ENCODE measurements at regions not wholly inside any gene's neighbourhood (a gene's known extent, or its start where the extent isn't known, plus 50 kb on each side); places are given as distances from the start of the nearest gene placed in this dataset.

DNA sequence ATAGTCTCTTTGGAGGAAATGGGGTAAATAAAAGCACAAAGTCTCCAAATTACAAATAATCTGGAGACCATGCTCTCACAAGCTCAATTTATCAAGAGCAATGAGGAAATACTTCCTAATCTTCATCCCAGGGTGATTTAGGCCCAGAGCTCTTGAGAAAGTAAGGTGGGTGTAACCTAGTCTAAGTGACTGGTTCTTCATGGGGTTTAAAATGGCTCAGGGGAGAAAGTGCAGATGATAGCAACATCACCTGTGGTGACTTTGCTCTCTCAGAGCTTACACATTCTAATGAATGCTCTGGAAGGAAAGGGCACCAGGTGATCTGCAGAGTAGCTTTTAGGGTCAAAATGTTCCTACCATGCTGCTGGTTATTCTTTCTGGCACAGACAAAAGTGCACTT lies 118.4 kb upstream of the TP63 start:
- H4K20me1 ChIP-seq (ENCODE audit: insufficient read depth, low read length), result no peaks in the 10 kb centered on the region
- H3K27ac ChIP-seq (ENCODE audit: low read depth in 1 of 2, low read length in 2 of 2), result no peak overlapping the region
- H3K4me3 Mint-ChIP-seq, result no peak overlapping the region
- no peaks in the 10 kb centered on the region for H3K4me1 ChIP-seq (ENCODE audit: control insufficient read depth in 1 of 2, insufficient read depth in 2 of 2, low read length in 2 of 2)
- no peaks in the 10 kb centered on the region for H3K79me2 ChIP-seq (ENCODE audit: insufficient read depth, low read length)
- H3K9me3 ChIP-seq (replicated peaks in 1 of 2; ENCODE audit: control insufficient read depth in 1 of 2, insufficient read depth in 1 of 2, low read length in 2 of 2), result peaks cover 2 to 10% of the 10 kb centered on the region in 2 donors
- H3K9me3 Mint-ChIP-seq, result peaks cover 0 to 13% (median 7%) of the 10 kb centered on the region in 7 donors
- DNase-seq, result no peak
- intact Hi-C loops (cut with micrococcal nuclease), result no loop called here
- H3K27ac Mint-ChIP-seq, result no peak overlapping the region
- H3K27me3 ChIP-seq (ENCODE audit: control insufficient read depth in 2 of 2, insufficient read depth in 2 of 2, low read length in 2 of 2), result no peaks in the 10 kb centered on the region
- H3K36me3 ChIP-seq (replicated peaks in 1 of 2; ENCODE audit: control insufficient read depth in 1 of 2, insufficient read depth in 2 of 2, low read length in 2 of 2), result no peaks in the 10 kb centered on the region
- H2AFZ ChIP-seq (ENCODE audit: insufficient read depth, low read depth, low read length, poor library complexity, severe bottlenecking), result no peak overlapping the region
- H3K4me2 ChIP-seq (replicated peaks; ENCODE audit: extremely low read depth, low read length, poor library complexity, severe bottlenecking), result no peak overlapping the region
- H3K36me3 Mint-ChIP-seq, result no peaks in the 10 kb centered on the region
- H3K4me1 Mint-ChIP-seq, result no peaks in the 10 kb centered on the region
- H3K4me3 ChIP-seq (replicated peaks in 1 of 3; ENCODE audit: low read depth in 2 of 3, low read length in 3 of 3), result no peak overlapping the region
- H3K9ac ChIP-seq (ENCODE audit: insufficient read depth, low read length, poor library complexity, severe bottlenecking), result no peak overlapping the region
- TF ChIP-seq, protein P1, sequence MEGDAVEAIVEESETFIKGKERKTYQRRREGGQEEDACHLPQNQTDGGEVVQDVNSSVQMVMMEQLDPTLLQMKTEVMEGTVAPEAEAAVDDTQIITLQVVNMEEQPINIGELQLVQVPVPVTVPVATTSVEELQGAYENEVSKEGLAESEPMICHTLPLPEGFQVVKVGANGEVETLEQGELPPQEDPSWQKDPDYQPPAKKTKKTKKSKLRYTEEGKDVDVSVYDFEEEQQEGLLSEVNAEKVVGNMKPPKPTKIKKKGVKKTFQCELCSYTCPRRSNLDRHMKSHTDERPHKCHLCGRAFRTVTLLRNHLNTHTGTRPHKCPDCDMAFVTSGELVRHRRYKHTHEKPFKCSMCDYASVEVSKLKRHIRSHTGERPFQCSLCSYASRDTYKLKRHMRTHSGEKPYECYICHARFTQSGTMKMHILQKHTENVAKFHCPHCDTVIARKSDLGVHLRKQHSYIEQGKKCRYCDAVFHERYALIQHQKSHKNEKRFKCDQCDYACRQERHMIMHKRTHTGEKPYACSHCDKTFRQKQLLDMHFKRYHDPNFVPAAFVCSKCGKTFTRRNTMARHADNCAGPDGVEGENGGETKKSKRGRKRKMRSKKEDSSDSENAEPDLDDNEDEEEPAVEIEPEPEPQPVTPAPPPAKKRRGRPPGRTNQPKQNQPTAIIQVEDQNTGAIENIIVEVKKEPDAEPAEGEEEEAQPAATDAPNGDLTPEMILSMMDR (IDR thresholded peaks at IDR 0.05), result no peak
- peaks cover 0 to 5% (median 0%) of the 10 kb centered on the region in 3 donors for H3K27me3 Mint-ChIP-seq (ENCODE audit: low read depth in 3 of 3)

DNA sequence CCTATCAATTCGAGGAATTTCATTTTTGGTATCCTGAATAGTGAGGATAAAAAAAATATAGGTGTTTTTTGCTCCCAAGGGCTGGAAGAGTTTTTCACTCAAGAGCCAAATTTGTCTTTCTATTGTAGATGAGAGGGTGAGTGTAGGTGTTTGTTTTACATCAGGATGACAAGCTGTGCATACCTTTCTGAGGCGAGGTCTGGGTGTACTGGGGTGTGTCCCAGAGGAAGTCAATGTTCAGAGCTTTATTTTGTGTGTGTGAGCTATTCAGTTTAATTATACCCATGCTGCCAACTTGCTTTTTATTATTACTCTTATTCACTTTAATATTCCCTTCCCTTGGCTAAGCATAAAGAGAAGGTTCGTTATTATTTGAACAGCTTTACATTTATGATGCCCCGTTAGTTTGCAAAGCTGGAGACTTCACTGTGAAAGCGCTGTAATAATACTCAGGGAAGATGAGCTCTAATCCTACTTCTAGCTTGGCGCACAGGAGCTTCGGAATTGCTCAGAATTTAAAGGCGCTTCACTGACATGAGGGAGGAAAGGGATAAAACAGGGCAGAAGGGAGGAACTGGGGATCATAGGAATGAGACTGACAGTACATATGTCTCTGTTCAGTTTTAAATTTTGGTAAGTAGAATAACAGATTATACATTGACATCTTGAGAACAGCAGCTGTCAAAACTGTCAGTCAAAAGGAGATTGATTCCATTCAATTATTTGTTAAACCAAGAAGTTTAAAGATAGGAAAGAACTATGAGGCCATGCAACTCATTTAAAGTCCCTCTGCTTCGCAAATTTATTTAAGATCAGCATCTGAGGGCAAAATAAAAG lies 117.7 kb upstream of the TP63 start:
- Histone ChIP-seq H3K4me2 (replicated peaks; ENCODE audit: extremely low read depth, low read length, poor library complexity, severe bottlenecking) (no peak overlapping the region), H3K9me3 (replicated peaks in 1 of 2; ENCODE audit: control insufficient read depth in 1 of 2, insufficient read depth in 1 of 2, low read length in 2 of 2) (peaks cover 9 to 14% of the 10 kb centered on the region in 2 donors)

More for the DNA sequence above, 117.7 kb upstream of the TP63 start:
- Histone ChIP-seq H3K36me3 (replicated peaks in 1 of 2; ENCODE audit: control insufficient read depth in 1 of 2, insufficient read depth in 2 of 2, low read length in 2 of 2) (no peaks in the 10 kb centered on the region), H3K9ac (ENCODE audit: insufficient read depth, low read length, poor library complexity, severe bottlenecking) (no peak overlapping the region), H3K4me3 (replicated peaks in 1 of 3; ENCODE audit: low read depth in 2 of 3, low read length in 3 of 3) (no peak overlapping the region), H4K20me1 (ENCODE audit: insufficient read depth, low read length) (no peaks in the 10 kb centered on the region), H3K79me2 (ENCODE audit: insufficient read depth, low read length) (no peaks in the 10 kb centered on the region), H3K27ac (ENCODE audit: low read depth in 1 of 2, low read length in 2 of 2) (no peak overlapping the region), H3K27me3 (ENCODE audit: control insufficient read depth in 2 of 2, insufficient read depth in 2 of 2, low read length in 2 of 2) (no peaks in the 10 kb centered on the region), H2AFZ (ENCODE audit: insufficient read depth, low read depth, low read length, poor library complexity, severe bottlenecking) (no peak overlapping the region), H3K4me1 (ENCODE audit: control insufficient read depth in 1 of 2, insufficient read depth in 2 of 2, low read length in 2 of 2) (no peaks in the 10 kb centered on the region)
- 91% methylated on average over 4 of the region's 9 CpGs for WGBS (ENCODE audit: insufficient coverage)
- Mint-ChIP-seq H3K27me3 (ENCODE audit: low read depth in 3 of 3) (peaks cover 0 to 5% (median 0%) of the 10 kb centered on the region in 3 donors), H3K9me3 (peaks cover 4 to 20% (median 11%) of the 10 kb centered on the region in 7 donors), H3K27ac (no peak overlapping the region), H3K36me3 (no peaks in the 10 kb centered on the region), H3K4me1 (no peaks in the 10 kb centered on the region), H3K4me3 (no peak overlapping the region)
- intact Hi-C loops (cut with micrococcal nuclease), result no loop called here
- TF ChIP-seq, protein P1 (IDR thresholded peaks at IDR 0.05), result no peak
- DNase-seq, result no peak
